Tibial artery (tissue), 4 donors: ENCODE measurements at regions not wholly inside any gene's neighbourhood (a gene's known extent, or its start where the extent isn't known, plus 50 kb on each side); places are given as distances from the start of the nearest gene placed in this dataset.

Experiments
- DNase-seq, 2 donors: peaks; one replicate each; pipeline ENCODE4 v3.0.0-alpha.2; 2019
- H3K27ac ChIP-seq, 2 donors: fragments of 200-600 bp; sonication (generic) in 1 of 2; 1 replicate in 1 of 2; 2 replicates in 1 of 2; pipeline ENCODE4 v1.5.1; 2018 to 2019; ENCODE audit warnings: mild to moderate bottlenecking in 1 of 2
- H3K27me3 ChIP-seq, 2 donors: fragments of 200-600 bp; sonication (generic) in 1 of 2; one replicate each; pipeline versions ENCODE4 v1.5.1 to v1.6.0; 2016 to 2019
- H3K36me3 ChIP-seq, 3 donors: fragments of 200-600 bp; sonication (generic) in 2 of 3; one replicate each; pipeline ENCODE4 v1.5.1; 2016 to 2019; ENCODE audit warnings: mild to moderate bottlenecking in 2 of 3
- H3K4me1 ChIP-seq, 4 donors: fragments of 200-600 bp; sonication (generic) in 2 of 4; 1 replicate in 3 of 4; 2 replicates in 1 of 4; pipeline ENCODE4 v1.5.1; 2016 to 2019
- H3K4me3 ChIP-seq, 2 donors: fragments of 200-600 bp; sonication (generic) in 1 of 2; 1 replicate in 1 of 2; 2 replicates in 1 of 2; pipeline ENCODE4 v1.5.1; 2018 to 2019; ENCODE audit warnings: mild to moderate bottlenecking in 2 of 2
- H3K9me3 ChIP-seq, 3 donors: fragments of 200-600 bp; sonication (generic) in 1 of 3; one replicate each; pipeline ENCODE4 v1.5.1; 2016 to 2019
- CTCF ChIP-seq, 2 experiments: fragments of 200-600 bp in 1 of 2; fragments of 450-650 bp in 1 of 2; IDR thresholded peaks; one replicate each; pipeline ENCODE4 v1.5.1; 2017 to 2019; ENCODE audit warnings: antibody characterized with exemption in 2 of 2, mild to moderate bottlenecking in 1 of 2, moderate library complexity in 1 of 2
- intact Hi-C: fragments of 100-400 bp; cut with DNase I; formaldehyde crosslinking; loops from one replicate; pipeline ENCODE4 v1.15.0; 2023; ENCODE audit warnings: low total_unique reads

- intact Hi-C loops: no loop called here
- TF ChIP-seq CTCF (IDR thresholded peaks at IDR 0.05): no peak
- H3K4me1 ChIP-seq: peaks cover 0 to 4% (median 0%) of the 10 kb centered on the region in 4 donors
These were observed 86.9 kb upstream of the PRR5 start for GRCh38 chr22:44615146-44615545.

GRCh38 chr22:44613196-44613595, 88.8 kb upstream of the PRR5 start:
- Histone ChIP-seq H3K4me3 (no peak overlapping the region), H3K4me1 (no peaks in the 10 kb centered on the region), H3K36me3 (no peaks in the 10 kb centered on the region), H3K27me3 (peaks cover 0 to 36% of the 10 kb centered on the region in 2 donors), H3K9me3 (peaks cover 2 to 43% (median 14%) of the 10 kb centered on the region in 3 donors), H3K27ac (no peak overlapping the region)
- intact Hi-C loops: no loop called here
- TF ChIP-seq CTCF (IDR thresholded peaks at IDR 0.05): no peak
- no peak for DNase-seq

More at GRCh38 chr22:44615146-44615545, 86.9 kb upstream of the PRR5 start:
- no peak overlapping the region for H3K27ac ChIP-seq
- no peak for DNase-seq
- H3K9me3 ChIP-seq: peaks cover 2 to 36% (median 14%) of the 10 kb centered on the region in 3 donors
- H3K27me3 ChIP-seq: peaks cover 0 to 44% of the 10 kb centered on the region in 2 donors
- no peak overlapping the region for H3K4me3 ChIP-seq
- H3K36me3 ChIP-seq: no peaks in the 10 kb centered on the region

GRCh38 chr22:44611880-44612496, 90.0 kb upstream of the PRR5 start:
- H3K4me1 ChIP-seq: no peaks in the 10 kb centered on the region
- no peak overlapping the region for H3K27ac ChIP-seq
- peaks cover 0 to 35% of the 10 kb centered on the region in 2 donors for H3K27me3 ChIP-seq
- no peak for TF ChIP-seq CTCF (IDR thresholded peaks at IDR 0.05)
- no peak for DNase-seq
- H3K9me3 ChIP-seq: peaks cover 2 to 43% (median 14%) of the 10 kb centered on the region in 3 donors
- H3K36me3 ChIP-seq: no peaks in the 10 kb centered on the region
- intact Hi-C loops: no loop called here
- no peak overlapping the region for H3K4me3 ChIP-seq

GRCh38 chr22:44610071-44610470, 91.9 kb upstream of the PRR5 start:
- no peak for TF ChIP-seq CTCF (IDR thresholded peaks at IDR 0.05)
- DNase-seq: no peak
- H3K36me3 ChIP-seq: no peaks in the 10 kb centered on the region
- no peak overlapping the region for H3K27ac ChIP-seq
- no peak overlapping the region for H3K4me3 ChIP-seq
- H3K27me3 ChIP-seq: peaks cover 0 to 39% of the 10 kb centered on the region in 2 donors
- H3K9me3 ChIP-seq: peaks cover 2 to 40% (median 14%) of the 10 kb centered on the region in 3 donors
- intact Hi-C loops: no loop called here
- H3K4me1 ChIP-seq: no peaks in the 10 kb centered on the region

GRCh38 chr22:44609400-44609988, 92.5 kb upstream of the PRR5 start:
- no peak for DNase-seq
- no peak overlapping the region for H3K4me3 ChIP-seq

More at GRCh38 chr22:44609400-44609988, 92.5 kb upstream of the PRR5 start:
- H3K36me3 ChIP-seq: no peaks in the 10 kb centered on the region
- no peaks in the 10 kb centered on the region for H3K4me1 ChIP-seq
- H3K9me3 ChIP-seq: peaks cover 2 to 36% (median 9%) of the 10 kb centered on the region in 3 donors
- H3K27ac ChIP-seq: no peak overlapping the region
- peaks cover 0 to 41% of the 10 kb centered on the region in 2 donors for H3K27me3 ChIP-seq
- intact Hi-C loops: no loop called here
- no peak for TF ChIP-seq CTCF (IDR thresholded peaks at IDR 0.05)
